NK-92 (cell line): ENCODE measurements at regions not wholly inside any gene's neighbourhood (a gene's known extent, or its start where the extent isn't known, plus 50 kb on each side); places are given as distances from the start of the nearest gene placed in this dataset.
"Not testable (repeated sequence)": the region's sequence is repeated elsewhere in the genome, so short reads cannot be mapped to it uniquely, and the experiment has no call there.

ENCODE experiments used
- DNase-seq: peaks from one replicate; lab custom pipeline; 2025; ENCODE audit not compliant: unreplicated experiment; lab: John Stamatoyannopoulos, UW

DNA sequence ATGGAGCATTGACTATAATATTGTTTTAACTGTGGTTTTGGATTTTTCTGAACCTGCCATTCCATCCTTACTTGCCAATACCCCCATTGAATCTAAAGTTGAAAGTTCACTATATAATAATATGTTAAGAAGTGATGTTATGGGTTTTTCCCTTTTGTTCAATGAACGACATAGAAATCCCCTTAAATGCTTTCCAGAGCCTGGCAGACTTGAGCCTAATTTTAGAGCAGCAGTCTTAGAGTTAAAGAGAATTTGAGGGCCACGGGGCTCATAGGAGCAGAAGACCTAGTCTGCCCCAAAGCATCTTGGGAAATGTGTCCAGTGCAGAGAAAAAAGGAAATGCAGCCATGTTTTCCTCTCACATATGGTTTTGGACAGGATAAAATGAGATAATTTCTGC is 146.1 kb upstream of the SLC44A1 start:
- no peak for DNase-seq

DNA sequence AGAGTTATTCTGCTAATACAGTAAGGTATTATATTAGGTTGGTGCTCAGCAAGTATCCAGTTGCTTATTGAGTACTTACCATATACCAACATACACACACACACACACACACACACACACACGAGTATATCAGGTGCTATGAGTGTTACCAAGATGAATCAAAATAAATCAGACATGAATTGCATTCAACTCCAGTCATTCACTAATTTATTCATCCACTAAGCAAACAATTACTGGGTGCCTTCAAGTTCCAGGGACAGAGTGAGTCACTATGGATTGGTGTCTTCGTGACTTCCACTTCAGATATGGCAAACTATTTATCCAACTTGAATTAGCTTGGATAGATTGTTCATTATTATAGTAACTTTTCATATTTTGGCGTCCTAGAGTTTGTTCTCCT is 140.7 kb upstream of the SLC44A1 start:
- no peak for DNase-seq

DNA sequence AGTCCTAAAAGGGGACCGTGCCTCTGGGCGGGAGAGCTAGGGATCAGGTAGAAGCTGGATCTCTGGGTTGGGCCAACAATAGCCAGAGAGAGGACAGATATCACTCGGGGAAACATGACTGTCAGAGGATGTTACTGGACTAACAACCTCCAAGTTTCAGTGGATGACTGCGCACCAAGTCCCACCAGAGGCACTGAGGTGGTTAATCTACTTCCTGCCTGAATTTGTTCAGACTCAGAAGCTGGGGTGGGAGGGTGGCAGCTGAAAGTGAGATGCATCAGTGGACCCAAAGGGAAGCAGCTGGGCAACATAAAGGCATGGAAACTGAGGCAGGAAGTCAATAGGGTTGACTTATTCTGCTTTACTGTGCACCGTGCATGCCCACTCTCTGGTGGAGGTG is 130.1 kb upstream of the SLC44A1 start:
- no peak for DNase-seq

DNA sequence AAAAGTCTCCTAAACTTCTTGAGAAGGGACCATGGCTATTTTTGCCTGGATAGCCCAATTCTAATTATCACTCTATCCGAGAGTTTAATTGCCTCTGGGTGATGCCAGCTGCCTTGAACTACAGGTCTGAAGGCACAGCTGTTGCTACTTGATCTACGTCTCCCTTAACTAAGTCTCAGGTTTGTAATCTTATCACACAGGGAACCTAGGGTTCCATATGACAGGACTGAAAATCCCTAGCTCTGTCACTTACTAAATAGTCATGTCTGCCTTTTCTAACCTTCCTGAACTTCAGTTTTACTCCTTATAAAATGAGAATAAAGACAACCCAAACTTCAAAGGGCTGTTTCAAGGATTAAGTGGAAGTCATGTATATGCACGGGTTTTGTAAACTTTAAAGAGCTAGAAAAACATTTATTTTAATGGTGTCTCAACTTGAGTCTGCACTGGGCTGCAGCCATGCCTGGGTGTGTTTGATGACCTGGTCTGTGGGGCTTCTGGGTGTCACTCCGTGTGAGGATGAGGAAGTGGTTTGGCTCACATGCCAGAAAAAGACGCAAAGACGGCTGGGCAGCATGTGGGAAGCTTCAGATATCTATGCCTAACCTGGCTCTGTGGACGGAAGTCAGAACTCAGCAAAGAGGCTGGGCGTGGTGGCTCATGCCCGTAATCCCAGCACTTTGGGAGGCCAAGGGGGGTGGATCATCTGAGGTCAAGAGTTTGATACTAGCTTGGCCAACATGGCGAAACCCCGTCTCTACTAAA is 129.3 kb upstream of the SLC44A1 start:
- no peak for DNase-seq

DNA sequence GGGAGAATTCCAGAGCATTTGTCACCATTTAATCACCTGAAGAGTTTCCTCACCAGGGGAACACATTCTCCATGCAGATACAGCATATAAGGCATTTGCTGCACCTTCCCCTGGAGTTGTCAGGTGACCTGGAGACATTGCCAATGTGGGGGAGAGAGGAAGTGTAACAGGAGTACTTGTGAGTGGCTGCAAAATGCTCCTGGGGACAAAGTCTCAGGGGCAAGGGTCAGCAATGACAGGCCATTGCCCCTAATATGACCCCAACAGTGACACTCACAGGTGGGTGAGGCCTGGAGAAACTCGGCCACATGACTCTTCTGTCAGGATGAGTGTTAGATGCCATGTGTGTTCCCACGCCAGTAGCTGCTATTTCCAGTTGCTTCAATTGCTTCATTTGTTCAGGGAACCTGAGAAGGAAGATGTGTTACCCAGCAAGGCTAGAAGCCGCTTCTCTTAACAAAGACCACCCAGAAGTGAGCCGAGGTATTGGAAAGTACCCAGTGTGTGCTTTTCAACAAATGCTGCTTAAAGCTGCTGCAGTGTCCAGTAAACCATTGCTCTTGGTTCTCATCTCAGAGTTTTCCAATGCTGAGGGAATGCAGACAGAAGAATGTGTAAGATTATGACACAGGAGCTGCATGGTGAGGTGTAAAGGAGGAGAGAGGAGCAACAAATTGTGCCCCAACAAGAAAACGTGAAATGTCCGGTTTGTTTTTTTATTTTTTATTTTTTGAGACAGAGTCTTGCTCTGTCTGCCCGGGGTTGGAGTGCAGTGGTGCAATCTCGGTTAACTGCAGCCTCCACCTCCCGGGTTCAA is 128.2 kb upstream of the SLC44A1 start:
- DNase-seq: no peak

DNA sequence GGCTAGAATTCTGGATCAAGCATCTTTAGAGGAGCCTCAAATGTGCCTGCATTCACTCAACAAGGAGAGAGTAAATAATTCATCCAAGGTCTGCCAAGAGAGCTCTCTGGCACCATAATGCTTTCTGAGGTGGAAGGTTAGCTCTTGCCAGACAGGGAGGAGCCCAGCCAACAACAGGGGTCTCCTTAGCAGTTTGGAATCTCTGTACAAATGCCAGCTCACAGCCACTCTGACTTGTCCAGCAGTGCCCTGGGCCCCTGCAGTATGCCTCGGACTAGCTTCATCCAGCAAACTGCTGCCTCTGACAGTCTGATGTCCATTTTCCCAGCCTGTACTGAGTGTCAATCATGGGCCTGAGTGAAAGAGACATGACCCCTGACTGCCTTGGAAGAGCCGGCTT is 127.2 kb upstream of the SLC44A1 start:
- DNase-seq: no peak

DNA sequence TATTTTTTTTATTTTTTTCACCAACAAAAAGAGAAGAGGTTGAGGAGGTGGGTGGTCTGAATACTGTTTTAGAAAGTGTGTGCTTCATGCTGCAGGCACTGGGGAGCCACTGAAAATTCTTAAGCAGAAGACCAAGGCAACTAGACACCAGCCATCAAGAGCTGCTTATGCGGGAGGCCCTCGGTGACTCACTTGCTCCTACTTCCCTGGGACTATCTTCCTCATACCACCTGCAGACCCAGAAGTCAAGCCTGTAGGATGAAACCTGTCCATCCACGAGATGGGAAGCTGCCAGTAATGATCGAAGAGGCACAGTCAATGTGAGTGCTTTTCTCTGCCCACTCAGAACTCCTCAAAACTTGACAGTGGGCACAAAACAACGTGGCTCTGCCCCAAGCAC is 125.8 kb upstream of the SLC44A1 start:
- DNase-seq: no peak

DNA sequence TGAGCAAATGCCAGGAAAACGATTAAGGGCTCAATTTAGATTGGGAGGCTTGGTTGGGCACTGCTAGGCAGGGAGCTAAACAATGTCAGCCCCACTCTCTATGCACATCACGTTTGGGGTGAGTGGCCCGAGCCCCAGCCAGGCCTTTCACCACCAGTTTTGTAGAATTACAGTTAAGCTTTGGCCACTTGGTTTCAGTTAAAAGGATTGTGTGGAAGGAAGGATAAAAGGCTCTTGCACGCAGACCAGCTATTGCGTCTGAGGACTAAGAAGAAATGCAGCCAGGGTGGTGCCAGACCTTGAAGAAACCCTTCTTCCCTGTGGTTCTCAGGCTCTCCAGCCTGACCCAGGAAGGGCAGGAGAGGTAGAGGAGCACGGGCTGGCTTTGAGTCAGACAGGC is 125.3 kb upstream of the SLC44A1 start:
- DNase-seq: no peak

DNA sequence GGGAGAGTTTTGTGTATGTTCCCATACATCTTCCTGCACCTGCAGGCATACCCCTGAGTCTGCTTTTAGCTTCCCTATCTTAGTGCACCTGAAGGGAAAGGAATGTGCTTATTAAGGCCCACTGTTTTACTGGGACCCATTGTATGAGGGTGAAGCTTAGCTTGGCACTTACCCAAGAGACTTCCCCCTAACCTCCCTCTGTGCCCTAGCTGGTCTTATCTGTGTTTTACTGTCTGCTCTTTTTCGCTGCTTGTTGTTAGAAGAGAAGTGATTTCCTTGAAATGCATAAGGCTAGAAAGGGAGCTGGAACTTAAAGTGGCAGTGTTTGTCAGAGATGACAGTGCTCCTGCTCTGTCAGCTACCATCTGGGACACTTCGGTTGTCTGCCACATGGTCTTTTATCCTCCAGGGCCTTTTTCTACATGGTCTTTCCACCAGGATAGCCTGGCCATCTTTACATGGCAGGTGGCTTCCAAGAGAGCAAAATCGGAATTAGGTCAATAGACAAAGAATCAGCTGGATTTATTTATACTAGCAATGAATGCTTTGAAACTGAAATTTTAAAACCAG is 122.5 kb upstream of the SLC44A1 start:
- DNase-seq: no peak

DNA sequence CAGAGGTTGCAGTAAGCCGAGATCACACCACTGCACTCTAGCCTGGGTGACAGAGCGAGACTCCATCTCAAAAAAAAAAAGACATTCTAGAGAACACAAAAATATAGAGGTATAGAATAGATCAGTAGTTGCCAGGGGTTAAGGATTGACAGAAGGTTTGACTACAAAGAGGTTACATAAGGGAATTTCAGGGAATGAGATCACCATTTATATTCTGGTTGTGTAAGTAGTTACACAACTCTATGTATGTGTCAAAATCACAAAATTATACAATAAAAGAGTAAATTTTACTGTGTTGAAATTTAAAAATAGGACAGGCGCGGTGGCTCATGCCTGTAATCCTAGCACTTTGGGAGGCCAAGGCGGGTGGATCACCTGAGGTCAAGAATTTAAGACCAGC is 119.9 kb upstream of the SLC44A1 start:
- DNase-seq: not testable (repeated sequence)

DNA sequence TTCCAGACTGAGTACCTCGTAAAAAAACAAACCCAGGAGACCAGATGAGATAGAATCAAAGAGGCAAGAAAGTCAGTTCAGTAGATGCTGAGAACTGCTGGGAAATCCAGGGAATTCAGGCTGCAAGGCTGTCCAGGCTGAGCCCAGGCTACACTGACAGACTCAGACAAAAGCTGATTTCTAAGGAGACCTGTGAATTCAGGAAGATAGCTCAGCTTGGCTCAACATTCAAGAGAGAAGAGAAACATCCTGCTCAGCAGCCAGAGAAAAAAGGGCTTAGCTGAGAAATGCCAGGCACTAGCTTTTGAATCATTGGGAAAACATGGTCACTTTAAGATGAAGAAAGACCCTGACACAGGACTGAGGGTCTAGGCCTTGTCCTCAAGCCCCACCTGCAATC is 118.2 kb upstream of the SLC44A1 start:
- no peak for DNase-seq

DNA sequence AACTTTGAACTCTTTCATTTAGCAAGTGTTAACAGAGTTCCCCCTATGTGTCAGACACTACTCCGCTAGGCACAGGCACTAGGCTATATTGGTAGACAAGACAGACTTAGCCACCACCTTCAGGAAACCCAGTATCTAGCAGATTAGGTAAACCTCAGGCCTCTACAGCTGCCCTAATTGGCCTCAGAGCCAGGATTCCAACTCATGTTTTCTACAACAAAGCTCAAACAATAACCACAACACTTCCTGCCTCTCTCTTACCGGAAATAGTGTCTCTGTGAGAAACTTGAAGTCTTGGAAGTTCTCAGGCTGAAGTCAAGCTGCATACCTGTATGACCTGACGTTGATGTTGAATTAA is 116.6 kb upstream of the SLC44A1 start:
- DNase-seq: peak; percentile 6

DNA sequence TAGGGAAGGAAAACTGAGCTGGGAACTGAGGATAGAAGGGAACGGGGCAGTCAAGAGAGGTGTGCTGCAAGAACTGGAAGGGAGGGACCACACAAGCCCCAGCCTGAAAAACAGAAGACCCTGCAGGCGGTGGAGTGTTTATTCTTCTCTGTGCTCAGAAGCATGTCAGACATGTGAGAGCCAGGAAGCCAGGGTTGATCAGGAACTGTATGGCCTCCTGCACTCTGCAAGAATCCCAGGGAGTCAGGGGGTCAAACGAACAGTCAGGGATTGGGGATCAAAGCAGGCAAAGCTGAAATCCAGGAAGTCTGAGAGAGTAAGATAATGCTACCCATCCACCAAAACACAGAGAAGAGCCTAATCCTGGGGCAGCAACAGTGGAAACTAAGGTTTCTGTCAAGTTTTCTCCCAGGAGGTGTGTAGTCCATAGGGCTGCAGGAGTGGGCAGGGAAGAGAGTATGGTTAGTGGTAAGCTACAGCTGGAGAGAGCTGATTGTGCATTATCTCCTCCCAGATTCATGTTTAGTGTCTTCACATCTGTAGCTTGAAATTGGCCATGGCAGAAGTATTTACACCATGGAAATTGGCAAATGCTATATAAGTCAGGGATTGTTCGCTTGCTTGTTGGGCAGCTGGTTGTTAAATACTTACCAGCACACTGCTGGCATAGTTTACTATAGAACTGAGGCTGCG is 115.4 kb upstream of the SLC44A1 start:
- no peak for DNase-seq

DNA sequence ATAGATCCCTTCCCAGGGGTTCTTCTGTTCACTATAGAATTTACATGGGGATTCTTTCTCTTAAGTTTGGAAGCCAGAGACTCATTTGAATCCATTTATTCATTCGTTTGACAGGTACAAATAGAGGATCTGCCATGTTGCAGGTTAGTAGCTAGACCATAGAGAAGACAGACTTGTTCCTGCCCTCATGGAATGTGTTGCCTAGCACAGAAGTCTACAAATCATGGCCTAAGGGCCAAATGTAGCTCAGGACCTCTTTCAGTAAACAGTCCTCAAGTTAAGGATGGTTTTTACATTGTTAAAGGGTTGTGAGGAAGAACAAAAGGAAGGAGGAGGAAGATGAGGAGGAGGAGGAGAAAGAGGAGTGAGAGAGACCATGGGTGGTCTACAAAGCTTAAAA is 114.7 kb upstream of the SLC44A1 start:
- no peak for DNase-seq

DNA sequence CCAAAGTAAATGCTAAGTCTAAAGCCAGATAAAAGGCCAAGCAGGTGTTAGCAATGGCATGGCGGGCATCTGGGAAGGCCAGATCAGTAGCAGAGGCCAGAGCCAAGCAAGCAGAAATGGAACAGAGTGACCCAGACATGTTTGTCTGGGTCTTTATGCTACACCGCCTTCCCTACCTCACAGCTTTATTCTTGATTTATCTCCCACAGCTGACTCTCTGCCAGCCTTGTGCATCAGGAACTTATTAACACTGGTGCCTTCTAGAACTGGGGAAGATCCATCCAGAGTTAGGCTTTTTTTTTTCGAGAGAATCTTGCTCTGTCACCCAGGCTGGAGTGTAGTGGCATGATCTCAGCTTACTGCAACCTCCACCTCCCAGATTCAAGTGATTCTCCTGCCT is 112.5 kb upstream of the SLC44A1 start:
- DNase-seq: no peak

DNA sequence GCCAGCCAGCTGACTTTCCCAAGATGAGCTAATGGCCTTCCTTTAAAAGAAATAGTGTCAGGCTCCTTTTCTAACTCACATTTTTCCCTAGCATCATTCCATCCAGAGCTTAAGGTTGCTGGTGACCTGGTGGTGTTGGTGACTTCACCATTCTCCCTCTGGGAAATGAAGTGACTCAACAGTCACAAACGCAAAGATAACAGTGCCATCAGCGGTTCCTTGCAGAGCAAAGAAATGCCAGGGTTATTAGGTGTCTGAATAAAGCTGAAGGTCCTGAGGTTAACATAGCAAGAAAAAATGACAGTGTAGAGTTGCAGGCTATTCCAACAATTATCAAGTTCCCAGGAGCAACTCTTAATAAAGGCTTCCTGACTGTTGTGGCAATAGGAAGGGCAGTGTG is 111.8 kb upstream of the SLC44A1 start:
- no peak for DNase-seq

DNA sequence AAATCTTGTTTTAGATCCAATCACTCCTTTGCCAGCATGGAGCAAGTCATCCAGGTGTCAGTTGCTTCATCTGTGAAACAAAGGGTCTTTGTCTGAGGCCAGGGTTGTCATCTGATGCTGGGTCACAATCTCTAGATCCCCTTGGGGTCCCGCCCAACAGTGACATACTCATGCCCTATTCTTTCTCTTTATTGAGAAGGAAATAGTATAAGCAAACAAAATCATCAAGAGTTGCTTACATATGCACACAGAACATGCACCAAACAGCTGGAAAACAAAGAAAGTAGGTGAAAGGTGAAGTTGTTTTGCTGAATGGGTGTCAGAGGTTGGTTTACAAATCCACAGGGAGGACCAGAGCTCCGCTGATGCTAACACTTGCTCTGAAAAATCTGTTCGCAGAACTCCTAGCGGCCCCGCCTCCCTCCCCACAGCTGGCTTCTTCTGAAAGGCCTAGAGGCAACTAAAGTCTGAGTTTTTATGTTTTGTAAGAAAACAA is 106.1 kb upstream of the SLC44A1 start:
- DNase-seq: no peak

DNA sequence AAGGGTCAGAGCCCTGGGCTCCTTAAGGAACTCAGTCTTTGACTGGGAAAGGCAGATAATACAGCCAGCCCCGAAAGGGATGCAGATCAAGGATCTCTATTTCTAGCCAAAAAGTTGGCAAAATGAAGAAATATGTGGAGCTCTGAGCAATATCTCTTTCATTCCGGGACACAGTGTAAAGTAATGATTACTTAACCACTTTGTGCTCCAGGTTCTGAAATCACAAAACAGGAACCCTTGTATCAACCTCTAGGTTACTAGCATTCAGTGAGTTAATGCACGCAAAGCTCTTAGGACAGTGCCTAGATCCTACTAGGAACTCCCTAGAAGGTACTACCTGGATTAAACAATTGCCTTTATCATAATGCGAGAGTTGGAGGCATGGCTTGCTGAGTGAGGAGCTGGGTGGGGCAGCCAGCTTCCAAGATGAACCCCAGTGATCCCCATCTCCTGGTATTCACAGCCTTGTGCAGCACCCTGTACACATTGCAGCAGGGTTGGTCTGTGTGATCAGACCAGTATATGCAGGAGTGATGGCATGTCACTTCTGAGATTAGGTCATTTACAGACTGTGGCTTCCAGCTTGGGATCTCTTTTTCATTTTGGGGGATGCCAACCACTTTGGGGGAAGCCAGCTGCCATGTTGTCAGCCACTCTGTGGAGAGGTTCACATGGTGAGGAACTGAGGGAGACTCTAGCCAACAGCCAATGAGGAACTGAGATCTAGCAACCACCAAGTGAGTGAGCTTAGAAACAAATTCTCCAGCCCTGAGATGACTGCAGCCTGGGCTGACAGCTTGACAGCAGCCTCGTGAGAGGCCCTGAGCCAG is 103.1 kb upstream of the SLC44A1 start:
- no peak for DNase-seq

DNA sequence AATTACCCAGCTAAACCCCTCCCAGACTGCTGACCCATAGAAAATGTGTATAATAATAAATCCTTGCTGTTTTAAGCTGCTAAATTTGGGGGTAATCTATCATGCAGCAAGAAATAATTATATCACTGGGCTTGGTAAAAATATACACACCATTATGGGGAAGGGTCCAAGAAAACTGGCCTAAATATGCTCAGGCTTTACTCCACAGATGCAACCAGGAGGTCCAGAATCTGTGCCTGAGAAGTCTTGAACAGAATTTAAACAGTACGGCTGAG is 102.5 kb upstream of the SLC44A1 start:
- DNase-seq: no peak

DNA sequence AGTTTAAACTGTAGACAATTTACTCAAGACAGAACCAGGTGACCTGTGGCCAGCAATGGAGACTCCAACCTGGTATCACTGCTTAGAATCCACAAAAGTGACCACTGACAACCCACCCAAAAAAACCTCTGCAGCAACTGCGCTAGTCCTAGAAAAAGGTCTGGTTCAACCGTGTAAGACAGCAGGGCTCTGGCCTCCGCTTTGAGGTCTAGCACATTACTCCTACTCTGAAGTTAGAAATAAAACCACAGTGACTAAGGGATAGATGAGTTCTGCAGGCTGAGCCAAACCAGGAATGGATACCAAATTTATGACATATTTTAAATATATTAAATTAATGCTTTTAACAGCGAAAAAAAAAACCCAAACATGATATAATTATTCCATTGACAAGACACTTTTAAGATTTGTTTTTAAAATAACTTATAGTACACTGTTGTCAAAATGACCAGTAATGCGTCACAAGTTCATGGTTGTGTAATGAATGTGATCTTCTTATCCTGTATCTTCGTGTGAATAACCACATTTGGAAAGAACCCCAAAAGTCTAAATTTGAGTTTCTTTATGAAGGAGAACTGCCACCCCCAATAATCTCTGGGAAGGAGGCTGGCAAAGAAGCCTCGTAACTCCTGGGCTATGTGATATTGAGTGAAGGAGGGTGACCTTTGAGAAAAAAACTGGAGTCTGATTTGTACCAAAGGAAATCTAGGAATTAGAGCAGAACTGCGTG is 101.9 kb upstream of the SLC44A1 start:
- no peak for DNase-seq

DNA sequence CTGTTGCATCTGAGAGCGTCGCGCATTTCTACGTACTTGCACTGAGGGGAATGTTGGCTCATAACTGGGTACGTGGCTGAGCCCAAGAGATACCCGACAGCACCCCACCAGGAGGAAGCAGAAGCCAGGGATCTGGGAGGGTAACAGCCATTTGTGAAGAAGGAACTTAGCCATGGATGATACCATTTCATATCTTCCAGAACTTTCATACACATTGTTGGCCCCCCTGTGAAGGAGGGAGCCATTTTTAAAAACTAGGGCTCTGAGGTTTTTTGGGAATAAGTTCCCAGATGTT is 101.4 kb upstream of the SLC44A1 start:
- no peak for DNase-seq
